ENCODE measurements at regions not wholly inside any gene's neighbourhood (a gene's known extent, or its start where the extent isn't known, plus 50 kb on each side); places are given as distances from the start of the nearest gene placed in this dataset.

DNA sequence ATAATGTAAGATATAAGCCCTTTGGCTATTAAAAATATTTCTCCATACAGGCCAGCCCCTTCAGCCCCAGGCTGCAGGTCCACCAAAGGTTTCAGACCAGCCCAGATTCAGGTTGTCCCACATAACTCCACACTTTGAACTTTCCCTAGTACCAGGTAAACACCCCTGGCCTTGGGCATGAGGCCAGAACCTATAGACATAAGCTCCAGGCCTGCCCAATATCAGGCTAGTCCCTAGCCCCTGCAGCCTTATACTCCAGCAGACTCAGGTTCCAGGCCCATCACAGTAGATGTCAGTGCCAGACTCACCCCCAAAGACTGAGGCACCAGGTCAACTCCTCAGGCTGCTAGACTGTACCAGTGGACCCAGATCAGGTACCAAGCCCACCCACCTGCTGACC, 178.5 kb upstream of the DAAM1 start:
- ChIA-PET CTCF (interaction anchor here (0.7 to 3.8 kb wide), 3 partner anchors 10 to 238 kb away, joined by 3 to 28 read pairs (median 4); no protein-coding TSS in a partner anchor), POLR2A (no interaction called here)
- Histone ChIP-seq H3K27me3 (ENCODE audit: insufficient read depth) (no peaks in the 10 kb centered on the region), H3K9ac (no peak overlapping the region), H4K20me1 (ENCODE audit: insufficient read depth) (no peaks in the 10 kb centered on the region), H3K4me1 (ENCODE audit: control insufficient read depth in 1 of 2, insufficient read depth in 2 of 2, low read depth in 1 of 2, low read length in 1 of 2) (no peaks in the 10 kb centered on the region), H3K9me2 (no peaks in the 10 kb centered on the region), H3K79me2 (ENCODE audit: insufficient read depth) (no peaks in the 10 kb centered on the region), H3K27ac (ENCODE audit: low read depth in 2 of 2, low read length in 1 of 2) (no peak overlapping the region), H3K4me3 (ENCODE audit: low read depth in 2 of 2, low read length in 1 of 2) (no peak overlapping the region), H2AFZ (ENCODE audit: low read depth) (no peak overlapping the region), H3K4me2 (no peak overlapping the region), H3K9me3 (no peaks in the 10 kb centered on the region), H3K36me3 (replicated peaks in 1 of 2; ENCODE audit: control insufficient read depth in 1 of 2, insufficient read depth in 2 of 2, low read length in 1 of 2) (no peaks in the 10 kb centered on the region), H3F3A (replicated peaks; ENCODE audit: insufficient read depth) (no peaks in the 10 kb centered on the region)
- no peak for TF ChIP-seq EP300 (IDR thresholded peaks at IDR 0.05; ENCODE audit: borderline replicate concordance in 1 of 2, low read depth in 1 of 2, low read length in 1 of 2)
- no peak for TF ChIP-seq MXI1 (IDR thresholded peaks at IDR 0.05; ENCODE audit: low read depth, low read length)
- TF ChIP-seq, protein P1, sequence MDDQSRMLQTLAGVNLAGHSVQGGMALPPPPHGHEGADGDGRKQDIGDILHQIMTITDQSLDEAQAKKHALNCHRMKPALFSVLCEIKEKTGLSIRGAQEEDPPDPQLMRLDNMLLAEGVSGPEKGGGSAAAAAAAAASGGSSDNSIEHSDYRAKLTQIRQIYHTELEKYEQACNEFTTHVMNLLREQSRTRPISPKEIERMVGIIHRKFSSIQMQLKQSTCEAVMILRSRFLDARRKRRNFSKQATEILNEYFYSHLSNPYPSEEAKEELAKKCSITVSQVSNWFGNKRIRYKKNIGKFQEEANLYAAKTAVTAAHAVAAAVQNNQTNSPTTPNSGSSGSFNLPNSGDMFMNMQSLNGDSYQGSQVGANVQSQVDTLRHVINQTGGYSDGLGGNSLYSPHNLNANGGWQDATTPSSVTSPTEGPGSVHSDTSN (IDR thresholded peaks at IDR 0.05), result no peak
- no peak for TF ChIP-seq MEF2A (IDR thresholded peaks at IDR 0.05; ENCODE audit: borderline replicate concordance, low read depth)
- TF ChIP-seq, protein P2, sequence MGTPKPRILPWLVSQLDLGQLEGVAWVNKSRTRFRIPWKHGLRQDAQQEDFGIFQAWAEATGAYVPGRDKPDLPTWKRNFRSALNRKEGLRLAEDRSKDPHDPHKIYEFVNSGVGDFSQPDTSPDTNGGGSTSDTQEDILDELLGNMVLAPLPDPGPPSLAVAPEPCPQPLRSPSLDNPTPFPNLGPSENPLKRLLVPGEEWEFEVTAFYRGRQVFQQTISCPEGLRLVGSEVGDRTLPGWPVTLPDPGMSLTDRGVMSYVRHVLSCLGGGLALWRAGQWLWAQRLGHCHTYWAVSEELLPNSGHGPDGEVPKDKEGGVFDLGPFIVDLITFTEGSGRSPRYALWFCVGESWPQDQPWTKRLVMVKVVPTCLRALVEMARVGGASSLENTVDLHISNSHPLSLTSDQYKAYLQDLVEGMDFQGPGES (IDR thresholded peaks at IDR 0.05; ENCODE audit: low read depth, low read length), result no peak
- TF ChIP-seq SMC3 (IDR thresholded peaks at IDR 0.05; ENCODE audit: low read depth, low read length), result no peak
- TF ChIP-seq, protein P3, sequence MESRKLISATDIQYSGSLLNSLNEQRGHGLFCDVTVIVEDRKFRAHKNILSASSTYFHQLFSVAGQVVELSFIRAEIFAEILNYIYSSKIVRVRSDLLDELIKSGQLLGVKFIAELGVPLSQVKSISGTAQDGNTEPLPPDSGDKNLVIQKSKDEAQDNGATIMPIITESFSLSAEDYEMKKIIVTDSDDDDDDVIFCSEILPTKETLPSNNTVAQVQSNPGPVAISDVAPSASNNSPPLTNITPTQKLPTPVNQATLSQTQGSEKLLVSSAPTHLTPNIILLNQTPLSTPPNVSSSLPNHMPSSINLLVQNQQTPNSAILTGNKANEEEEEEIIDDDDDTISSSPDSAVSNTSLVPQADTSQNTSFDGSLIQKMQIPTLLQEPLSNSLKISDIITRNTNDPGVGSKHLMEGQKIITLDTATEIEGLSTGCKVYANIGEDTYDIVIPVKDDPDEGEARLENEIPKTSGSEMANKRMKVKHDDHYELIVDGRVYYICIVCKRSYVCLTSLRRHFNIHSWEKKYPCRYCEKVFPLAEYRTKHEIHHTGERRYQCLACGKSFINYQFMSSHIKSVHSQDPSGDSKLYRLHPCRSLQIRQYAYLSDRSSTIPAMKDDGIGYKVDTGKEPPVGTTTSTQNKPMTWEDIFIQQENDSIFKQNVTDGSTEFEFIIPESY (IDR thresholded peaks at IDR 0.05; ENCODE audit: borderline replicate concordance, low read depth), result no peak
- TF ChIP-seq RXRA (IDR thresholded peaks at IDR 0.05; ENCODE audit: borderline replicate concordance, low read depth), result no peak
- no peak for TF ChIP-seq GATA2 (CRISPR knock-in tag; IDR thresholded peaks at IDR 0.05)
- TF ChIP-seq POLR2AphosphoS5 (IDR thresholded peaks at IDR 0.05; ENCODE audit: low read depth, low read length), result no peak
- TF ChIP-seq, protein P4, sequence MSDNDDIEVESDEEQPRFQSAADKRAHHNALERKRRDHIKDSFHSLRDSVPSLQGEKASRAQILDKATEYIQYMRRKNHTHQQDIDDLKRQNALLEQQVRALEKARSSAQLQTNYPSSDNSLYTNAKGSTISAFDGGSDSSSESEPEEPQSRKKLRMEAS (IDR thresholded peaks at IDR 0.05; ENCODE audit: low read depth), result no peak
- no peak for TF ChIP-seq RFX5 (IDR thresholded peaks at IDR 0.05; ENCODE audit: low read length)
- no peak for TF ChIP-seq NRF1 (IDR thresholded peaks at IDR 0.05; ENCODE audit: low read depth, low read length)
- TF ChIP-seq, protein P5, sequence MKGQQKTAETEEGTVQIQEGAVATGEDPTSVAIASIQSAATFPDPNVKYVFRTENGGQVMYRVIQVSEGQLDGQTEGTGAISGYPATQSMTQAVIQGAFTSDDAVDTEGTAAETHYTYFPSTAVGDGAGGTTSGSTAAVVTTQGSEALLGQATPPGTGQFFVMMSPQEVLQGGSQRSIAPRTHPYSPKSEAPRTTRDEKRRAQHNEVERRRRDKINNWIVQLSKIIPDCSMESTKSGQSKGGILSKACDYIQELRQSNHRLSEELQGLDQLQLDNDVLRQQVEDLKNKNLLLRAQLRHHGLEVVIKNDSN (IDR thresholded peaks at IDR 0.05; ENCODE audit: borderline replicate concordance, low read depth), result no peak
- no peak for TF ChIP-seq TEAD4 (IDR thresholded peaks at IDR 0.05; ENCODE audit: borderline replicate concordance, insufficient read depth)
- TF ChIP-seq YY1 (IDR thresholded peaks at IDR 0.05; ENCODE audit: low read depth), result no peak
- no peak for TF ChIP-seq NFIC (IDR thresholded peaks at IDR 0.05; ENCODE audit: borderline replicate concordance)
- TF ChIP-seq SIN3A (IDR thresholded peaks at IDR 0.05; ENCODE audit: borderline replicate concordance, low read depth, low read length), result no peak
- TF ChIP-seq ELF1 (IDR thresholded peaks at IDR 0.05), result no peak
- TF ChIP-seq CHD2 (IDR thresholded peaks at IDR 0.05; ENCODE audit: low read length, partially characterized antibody), result no peak
- DNase-seq, result no peak
